ENCODE measurements at regions not wholly inside any gene's neighbourhood (a gene's known extent, or its start where the extent isn't known, plus 50 kb on each side); places are given as distances from the start of the nearest gene placed in this dataset.
"Not testable (repeated sequence)": the region's sequence is repeated elsewhere in the genome, so short reads cannot be mapped to it uniquely, and the experiment has no call there.

DNA sequence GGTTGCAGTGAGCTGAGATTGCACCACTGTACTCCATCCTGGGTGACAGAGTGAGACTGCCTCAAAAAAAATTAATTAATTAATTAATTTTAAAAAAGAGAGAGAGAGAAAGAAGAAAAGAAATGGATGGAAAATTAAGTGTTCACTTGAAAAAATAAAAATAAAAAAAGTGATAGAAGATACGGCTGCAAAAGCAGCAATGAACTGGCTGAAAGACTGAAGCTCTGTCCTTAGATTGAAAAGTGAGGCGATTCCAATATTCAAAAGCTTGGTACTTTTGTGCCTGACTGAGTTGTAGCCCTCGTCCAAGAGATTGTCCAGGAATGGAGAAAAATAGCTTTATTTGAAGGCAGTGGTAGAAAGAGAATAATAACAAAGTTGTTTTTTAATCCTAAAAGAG is 154.6 kb downstream of the ADSS2 start:
- no peak for DNase-seq (ENCODE audit: low spot score)

DNA sequence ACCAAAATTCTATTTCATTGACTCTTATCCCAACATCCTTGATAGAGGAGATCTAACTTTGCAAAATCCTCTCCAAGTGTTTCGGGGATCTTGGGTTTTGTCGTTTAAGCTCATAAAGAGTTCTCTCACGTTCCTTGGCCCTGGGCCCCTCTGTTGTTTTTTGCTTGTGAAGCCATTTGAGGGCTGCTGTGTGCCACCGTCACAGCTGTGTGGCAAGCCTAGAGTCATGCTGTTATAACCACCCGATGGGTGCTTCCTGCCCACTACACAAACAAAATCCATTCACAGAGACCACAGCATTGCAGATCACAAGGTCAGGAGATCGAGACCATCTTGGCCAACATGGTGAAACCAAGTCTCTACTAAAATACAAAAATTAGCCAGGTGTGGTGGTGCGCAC is 154.1 kb downstream of the ADSS2 start:
- DNase-seq (ENCODE audit: low spot score): no peak

DNA sequence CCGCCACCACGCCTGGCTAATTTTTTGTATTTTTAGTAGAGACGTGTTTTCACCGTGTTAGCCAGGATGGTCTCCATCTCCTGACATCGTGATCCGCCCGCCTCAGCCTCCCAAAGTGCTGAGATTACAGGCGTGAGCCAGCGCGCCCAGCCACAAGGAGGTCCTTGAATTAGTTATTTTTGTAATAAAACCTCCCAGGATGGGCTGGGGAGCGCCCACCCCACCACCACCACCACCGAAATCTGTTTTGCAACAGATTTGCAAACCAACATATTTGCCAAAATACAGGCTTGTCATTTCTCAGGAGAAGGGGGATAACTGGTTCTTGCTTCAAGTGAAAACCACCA is 151.7 kb downstream of the ADSS2 start:
- not testable (repeated sequence) for DNase-seq (ENCODE audit: low spot score)

GRCh38 chr1:244301595-244302130 is 150.0 kb downstream of the ADSS2 start:
- DNase-seq (ENCODE audit: low spot score): no peak

GRCh38 chr1:244302876-244303609 is 148.7 kb downstream of the ADSS2 start:
- DNase-seq (ENCODE audit: low spot score): no peak

GRCh38 chr1:244303610-244303969 is 148.1 kb downstream of the ADSS2 start:
- no peak for DNase-seq (ENCODE audit: low spot score)

DNA sequence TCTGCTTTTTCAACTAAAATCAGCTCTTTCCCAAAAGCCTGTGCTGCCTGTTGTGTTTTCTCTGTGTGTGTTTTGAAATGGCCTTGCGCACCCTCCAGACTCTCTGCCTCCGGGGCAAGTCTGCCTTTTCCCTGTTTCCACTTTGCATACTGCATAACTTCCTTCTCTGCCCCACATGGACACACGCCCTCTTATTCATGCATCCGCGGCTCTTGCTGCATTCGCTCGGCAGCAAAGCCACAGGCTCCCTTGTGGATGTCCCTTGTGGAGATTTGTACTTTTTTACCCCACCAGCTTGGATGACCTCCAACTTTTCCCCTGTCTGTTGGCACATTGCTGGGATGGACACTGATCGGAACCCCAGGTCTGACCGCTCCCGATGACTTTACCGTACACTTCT is 147.6 kb downstream of the ADSS2 start:
- no peak for DNase-seq (ENCODE audit: low spot score)

GRCh38 chr1:244304656-244305055 is 147.1 kb downstream of the ADSS2 start:
- no peak for DNase-seq (ENCODE audit: low spot score)

DNA sequence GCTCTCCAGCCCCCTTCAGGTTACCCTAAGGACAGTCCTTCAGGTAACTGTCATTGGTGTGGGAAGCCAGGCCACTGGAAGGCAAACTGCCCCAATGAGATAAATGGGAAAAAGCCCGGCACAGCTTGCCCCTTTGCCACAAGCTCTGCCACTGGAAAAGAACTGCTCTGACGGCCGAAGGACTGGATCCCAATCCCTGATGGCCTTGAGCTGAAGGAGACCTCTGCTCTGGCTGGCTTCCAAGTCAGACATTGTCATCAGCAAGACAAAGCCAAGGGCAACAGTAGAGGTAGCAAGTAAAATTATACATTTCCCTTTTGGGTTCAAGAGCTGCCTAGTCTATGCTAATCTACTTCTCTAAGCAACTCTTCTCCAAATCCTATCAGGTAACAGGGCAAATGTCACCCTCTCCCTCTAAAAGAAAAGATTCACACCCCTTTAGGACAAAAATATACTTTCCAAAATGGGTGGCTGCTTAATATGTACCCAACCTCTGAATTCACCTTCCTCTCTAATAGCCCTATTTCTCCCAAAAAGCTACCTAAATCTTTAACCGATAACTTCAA is 145.8 kb downstream of the ADSS2 start:
- no peak for DNase-seq (ENCODE audit: low spot score)

DNA sequence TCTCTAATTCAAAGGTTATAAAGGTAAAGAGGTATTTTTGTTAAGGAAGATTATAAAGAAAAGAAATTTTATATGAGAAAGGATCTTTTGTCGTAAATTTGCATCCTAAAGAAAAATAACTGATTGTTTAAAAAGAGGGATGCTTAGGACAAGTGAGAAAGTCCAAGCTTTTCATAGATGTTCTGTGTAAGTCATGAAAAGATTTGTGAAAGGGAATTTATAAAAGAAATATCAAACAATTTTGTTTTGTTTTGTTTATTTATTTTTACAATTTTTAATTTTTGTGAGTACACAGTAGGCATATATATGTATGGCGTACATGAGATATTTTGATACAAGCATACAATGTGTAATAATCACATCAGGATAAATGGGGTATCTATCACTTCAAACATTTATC is 145.2 kb downstream of the ADSS2 start:
- no peak for DNase-seq (ENCODE audit: low spot score)

GRCh38 chr1:244309191-244309590 is 142.5 kb downstream of the ADSS2 start:
- not testable (repeated sequence) for DNase-seq (ENCODE audit: low spot score)

- no peak for DNase-seq (ENCODE audit: low spot score)
These were observed 139.8 kb downstream of the ADSS2 start for GRCh38 chr1:244311784-244312532.

DNA sequence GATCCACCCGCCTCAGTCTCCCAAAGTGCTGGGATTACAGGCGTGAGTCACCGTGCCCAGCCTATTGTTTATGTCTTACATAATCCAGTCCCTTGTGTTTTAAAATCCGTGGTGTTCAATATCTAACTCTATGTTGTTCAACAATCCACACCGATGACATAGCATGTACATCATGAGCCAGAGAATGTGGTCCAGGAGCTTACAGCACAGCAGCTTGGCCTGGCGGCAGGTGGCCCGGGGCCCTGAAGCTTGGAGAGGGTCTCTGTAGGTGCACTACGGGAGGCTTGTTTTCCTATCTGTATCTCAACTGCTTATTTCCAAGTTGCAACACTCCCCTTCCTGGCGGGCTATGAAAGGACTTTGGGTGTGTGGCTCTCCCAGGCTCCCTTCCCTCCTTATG is 138.4 kb downstream of the ADSS2 start:
- no peak for DNase-seq (ENCODE audit: low spot score)

DNA sequence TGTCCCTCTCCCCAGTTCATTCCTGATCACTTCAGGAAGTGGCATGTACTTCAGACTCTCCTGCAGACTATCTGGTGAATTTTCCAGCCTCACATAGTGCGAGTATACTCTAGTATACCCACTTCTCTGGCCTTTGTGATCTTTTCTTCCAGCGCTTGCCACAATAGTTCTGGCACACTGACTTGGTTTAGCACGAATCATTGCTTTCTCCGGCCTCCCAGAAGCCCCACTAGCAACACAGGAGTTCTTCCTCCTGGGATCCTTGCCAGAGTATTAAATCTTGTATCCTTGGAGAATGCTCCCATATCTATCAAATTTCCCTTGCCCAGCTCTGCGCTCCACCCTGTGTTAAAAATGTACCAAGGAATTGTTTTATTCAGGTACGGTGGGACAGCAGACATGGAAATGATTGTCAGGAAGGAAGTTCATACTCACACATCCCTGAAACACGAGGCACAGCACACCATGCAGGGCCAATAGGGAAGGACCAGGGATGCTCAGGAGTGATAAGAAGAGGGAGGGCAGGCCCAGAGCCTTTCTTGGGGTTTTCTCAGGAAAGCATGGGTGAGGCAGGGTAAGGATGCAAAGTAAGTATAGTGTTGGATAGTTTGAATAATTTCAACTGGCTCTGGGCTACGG is 136.7 kb downstream of the ADSS2 start:
- DNase-seq (ENCODE audit: low spot score): no peak

DNA sequence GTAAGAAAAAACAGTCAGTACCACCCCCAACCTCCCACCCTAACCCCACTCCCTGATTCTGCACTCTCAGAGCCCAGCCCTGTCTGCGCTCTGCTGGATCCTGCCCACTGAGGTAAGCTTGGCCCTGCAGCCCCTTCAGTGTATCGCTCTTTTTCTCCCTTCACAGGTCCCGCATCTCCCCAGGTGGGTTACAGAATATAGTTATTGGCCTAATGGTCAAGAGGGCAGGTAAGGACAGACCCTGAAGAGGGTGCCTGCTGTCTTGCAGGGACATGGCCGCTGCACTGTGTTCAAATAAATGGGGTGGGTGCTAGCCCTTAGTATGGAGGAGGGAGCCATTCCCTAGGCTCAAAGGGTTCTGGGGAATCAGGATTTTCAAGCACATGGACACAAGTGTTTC is 135.7 kb downstream of the ADSS2 start:
- DNase-seq (ENCODE audit: low spot score): no peak

DNA sequence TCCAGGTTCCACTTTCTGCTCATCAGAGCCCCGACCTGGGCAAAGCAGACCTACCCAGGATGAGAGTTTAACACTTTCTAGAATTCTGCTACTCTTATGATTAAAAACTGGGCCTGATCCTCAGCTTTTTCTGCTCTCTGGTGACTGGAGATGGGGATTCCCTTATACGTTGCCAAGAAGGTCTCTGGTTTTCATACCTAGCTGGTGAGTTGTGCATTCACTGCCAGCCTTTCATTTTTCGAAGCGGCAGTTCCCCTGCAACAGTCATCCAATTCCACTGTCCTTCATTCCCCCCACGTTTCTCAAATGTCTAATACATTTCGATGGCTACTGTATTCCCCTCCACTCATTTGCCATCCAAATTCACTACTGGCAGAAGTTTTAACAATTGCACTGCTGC is 135.3 kb downstream of the ADSS2 start:
- DNase-seq (ENCODE audit: low spot score): no peak

DNA sequence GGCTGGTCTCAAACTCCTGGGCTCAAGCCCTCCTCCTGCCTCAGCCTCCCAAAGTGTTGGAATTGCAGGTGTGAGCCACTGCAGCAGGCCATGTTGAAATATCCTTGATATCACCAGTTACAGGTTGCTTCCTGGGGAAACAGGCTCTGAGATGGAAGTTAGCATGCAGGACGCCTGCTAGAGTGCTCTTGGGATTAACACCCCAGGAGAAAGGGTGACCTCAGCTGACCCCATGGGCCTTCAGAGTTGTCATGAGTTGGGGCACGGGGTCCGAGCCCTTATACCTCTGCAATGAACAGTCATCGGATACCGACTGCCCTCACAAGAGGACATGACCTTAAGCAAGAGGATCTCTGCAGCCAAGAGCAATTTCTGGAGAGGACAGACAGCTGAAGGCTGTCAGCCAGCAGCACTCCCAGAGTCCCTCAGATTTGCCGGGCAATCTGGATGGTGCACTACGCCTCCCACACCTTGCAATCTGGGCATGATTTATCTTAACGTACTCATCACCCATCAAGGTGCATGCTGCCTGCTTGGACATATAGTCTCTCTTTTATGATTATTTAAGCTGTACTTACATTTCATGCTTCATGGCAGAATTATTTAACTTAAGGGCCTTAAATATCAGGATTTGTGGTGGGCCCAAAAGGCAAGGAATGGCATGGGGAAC is 134.6 kb downstream of the ADSS2 start:
- no peak for DNase-seq (ENCODE audit: low spot score)

DNA sequence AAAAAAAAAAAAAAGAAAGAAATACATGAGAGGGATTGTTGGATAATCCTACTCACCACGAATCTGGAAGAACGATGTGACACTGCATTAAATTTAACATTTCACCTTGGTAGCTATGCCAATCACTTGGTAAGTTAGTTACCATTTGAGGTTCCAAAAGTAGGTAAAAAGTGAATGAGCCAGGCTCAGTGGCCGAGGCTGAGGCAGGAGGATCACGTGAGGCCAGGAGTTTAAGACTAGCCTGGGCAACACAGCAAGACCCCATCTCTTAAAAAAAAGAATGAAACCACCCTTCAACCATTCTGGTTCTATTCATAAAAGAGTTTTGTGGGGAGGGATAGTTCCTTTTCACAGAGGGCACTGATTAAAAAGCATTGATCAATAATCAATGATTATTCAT is 133.6 kb downstream of the ADSS2 start:
- DNase-seq (ENCODE audit: low spot score): no peak

DNA sequence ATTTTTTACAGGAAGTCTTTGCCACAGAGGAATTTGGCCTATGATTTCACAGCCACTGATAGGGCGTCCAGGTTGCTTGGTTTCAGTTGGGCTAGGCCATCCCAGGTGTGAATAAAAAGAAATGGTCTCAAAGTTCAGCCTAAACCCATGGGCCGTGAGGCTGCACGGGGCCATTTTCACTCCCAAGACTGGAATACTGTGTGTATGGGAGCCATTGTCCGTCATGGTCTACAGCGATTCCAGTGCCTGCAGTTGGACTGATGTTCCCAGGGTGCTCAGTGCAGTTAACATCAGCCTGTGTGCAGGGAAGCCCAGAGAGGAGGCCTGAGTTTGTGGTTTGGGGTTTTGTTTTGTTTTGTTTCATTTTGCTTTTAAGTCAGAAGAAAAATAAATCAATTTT is 133.2 kb downstream of the ADSS2 start:
- no peak for DNase-seq (ENCODE audit: low spot score)

- no peak for DNase-seq (ENCODE audit: low spot score)
These were observed 132.2 kb downstream of the ADSS2 start for GRCh38 chr1:244319283-244320132.

DNA sequence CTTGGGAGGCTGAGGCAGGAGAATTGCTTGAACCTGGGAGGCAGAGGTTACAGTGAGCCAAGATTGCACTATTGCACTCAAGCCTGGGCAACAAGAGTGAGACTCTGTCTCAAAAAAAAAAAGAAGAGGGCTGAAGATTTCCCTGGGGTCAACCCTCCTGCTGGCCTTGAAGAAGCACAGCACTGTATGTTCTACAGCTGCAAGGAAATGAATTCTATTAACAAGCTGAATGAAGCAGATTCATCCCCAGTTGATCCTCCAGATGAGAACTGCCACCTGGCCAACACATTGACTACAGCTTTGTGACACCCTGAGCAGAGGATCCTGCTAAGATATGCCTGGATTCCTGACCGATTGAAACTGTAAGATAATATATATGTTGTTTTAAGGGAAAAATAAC is 129.5 kb downstream of the ADSS2 start:
- no peak for DNase-seq (ENCODE audit: low spot score)
